ENCODE measurements at regions not wholly inside any gene's neighbourhood (a gene's known extent, or its start where the extent isn't known, plus 50 kb on each side); places are given as distances from the start of the nearest gene placed in this dataset.

- no peaks in the 10 kb centered on the region for H4K20me1 ChIP-seq (ENCODE audit: control insufficient read depth, extremely low read depth, insufficient read depth, low read length)
- peaks cover 2% of the 10 kb centered on the region for H3K4me1 ChIP-seq (ENCODE audit: control insufficient read depth, extremely low read depth, insufficient read depth, low read length)
- no peak overlapping the region for H3K9ac ChIP-seq (ENCODE audit: control insufficient read depth, extremely low read depth, insufficient read depth, low read length)
- no peaks in the 10 kb centered on the region for H3K36me3 ChIP-seq (ENCODE audit: control insufficient read depth in 2 of 2, extremely low read depth in 1 of 2, insufficient read depth in 2 of 2, low read length in 2 of 2)
- dilution Hi-C loops (cut with MboI; ENCODE audit: extremely low pct_ligation_motif_present, low sequenced_read_pairs), result no loop called here
- H3K9me1 ChIP-seq (ENCODE audit: control insufficient read depth, extremely low read depth, insufficient read depth, low read length), result no peaks in the 10 kb centered on the region
- H3K27ac ChIP-seq (ENCODE audit: control insufficient read depth, insufficient read depth, low read length), result no peak overlapping the region
- TF ChIP-seq, protein P1, sequence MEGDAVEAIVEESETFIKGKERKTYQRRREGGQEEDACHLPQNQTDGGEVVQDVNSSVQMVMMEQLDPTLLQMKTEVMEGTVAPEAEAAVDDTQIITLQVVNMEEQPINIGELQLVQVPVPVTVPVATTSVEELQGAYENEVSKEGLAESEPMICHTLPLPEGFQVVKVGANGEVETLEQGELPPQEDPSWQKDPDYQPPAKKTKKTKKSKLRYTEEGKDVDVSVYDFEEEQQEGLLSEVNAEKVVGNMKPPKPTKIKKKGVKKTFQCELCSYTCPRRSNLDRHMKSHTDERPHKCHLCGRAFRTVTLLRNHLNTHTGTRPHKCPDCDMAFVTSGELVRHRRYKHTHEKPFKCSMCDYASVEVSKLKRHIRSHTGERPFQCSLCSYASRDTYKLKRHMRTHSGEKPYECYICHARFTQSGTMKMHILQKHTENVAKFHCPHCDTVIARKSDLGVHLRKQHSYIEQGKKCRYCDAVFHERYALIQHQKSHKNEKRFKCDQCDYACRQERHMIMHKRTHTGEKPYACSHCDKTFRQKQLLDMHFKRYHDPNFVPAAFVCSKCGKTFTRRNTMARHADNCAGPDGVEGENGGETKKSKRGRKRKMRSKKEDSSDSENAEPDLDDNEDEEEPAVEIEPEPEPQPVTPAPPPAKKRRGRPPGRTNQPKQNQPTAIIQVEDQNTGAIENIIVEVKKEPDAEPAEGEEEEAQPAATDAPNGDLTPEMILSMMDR (optimal IDR thresholded peaks at IDR 0.05 in 1 of 3, IDR thresholded peaks at IDR 0.05 in 1 of 3, conservative IDR thresholded peaks at IDR 0.05 in 1 of 3; ENCODE audit: extremely low read depth in 1 of 3, insufficient read depth in 2 of 3, low read length in 3 of 3), result no peak
- no peak for TF ChIP-seq EZH2 (IDR thresholded peaks at IDR 0.05; ENCODE audit: low read length)
- H3K9me3 ChIP-seq (ENCODE audit: control insufficient read depth, low read depth, low read length), result no peaks in the 10 kb centered on the region
- H3K4me2 ChIP-seq (ENCODE audit: control insufficient read depth, extremely low read depth, insufficient read depth, low read depth, low read length), result no peak overlapping the region
- no peak for FAIRE-seq
- H3K27me3 ChIP-seq (ENCODE audit: control insufficient read depth, extremely low read depth, insufficient read depth, low read length), result no peaks in the 10 kb centered on the region
- H3K79me2 ChIP-seq (ENCODE audit: control insufficient read depth, insufficient read depth, low read length), result no peaks in the 10 kb centered on the region
- H3K4me3 ChIP-seq (ENCODE audit: control insufficient read depth in 2 of 3, extremely low read depth in 1 of 3, insufficient read depth in 2 of 3, low read depth in 1 of 3, low read length in 3 of 3), result no peak overlapping the region
- DNase-seq (ENCODE audit: low read depth, low spot score), result no peak
- no peak overlapping the region for H2AFZ ChIP-seq (ENCODE audit: control insufficient read depth, low read length)
Observed at GRCh38 chr5:67291671-67292070, 95.1 kb upstream of the CD180 start.

DNA sequence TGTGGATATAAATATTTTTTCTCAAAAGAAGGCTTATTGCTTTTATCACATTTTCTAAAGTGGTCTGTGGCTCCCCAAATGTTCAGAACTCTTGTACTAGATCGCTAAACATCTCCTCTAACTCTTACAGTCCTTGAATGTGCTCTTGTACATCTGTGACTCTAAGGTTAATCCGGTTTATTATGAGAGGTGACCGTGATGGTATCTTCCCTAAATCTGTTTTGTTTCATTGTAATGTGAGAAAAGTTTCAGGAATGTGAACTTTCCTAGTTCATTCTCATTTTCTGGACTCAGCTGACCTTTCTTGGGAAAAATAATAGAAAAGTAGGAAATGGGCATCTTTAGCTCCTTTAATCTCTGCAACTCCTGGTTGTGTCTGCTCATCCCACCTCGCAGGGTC is 94.5 kb upstream of the CD180 start:
- Histone ChIP-seq H3K4me3 (ENCODE audit: control insufficient read depth in 2 of 3, extremely low read depth in 1 of 3, insufficient read depth in 2 of 3, low read depth in 1 of 3, low read length in 3 of 3) (no peak overlapping the region), H2AFZ (ENCODE audit: control insufficient read depth, low read length) (no peak overlapping the region), H3K4me1 (ENCODE audit: control insufficient read depth, extremely low read depth, insufficient read depth, low read length) (peaks cover 4% of the 10 kb centered on the region), H3K4me2 (ENCODE audit: control insufficient read depth, extremely low read depth, insufficient read depth, low read depth, low read length) (no peak overlapping the region), H3K9me1 (ENCODE audit: control insufficient read depth, extremely low read depth, insufficient read depth, low read length) (no peaks in the 10 kb centered on the region), H3K79me2 (ENCODE audit: control insufficient read depth, insufficient read depth, low read length) (no peaks in the 10 kb centered on the region), H3K27me3 (ENCODE audit: control insufficient read depth, extremely low read depth, insufficient read depth, low read length) (no peaks in the 10 kb centered on the region), H3K9me3 (ENCODE audit: control insufficient read depth, low read depth, low read length) (no peaks in the 10 kb centered on the region), H4K20me1 (ENCODE audit: control insufficient read depth, extremely low read depth, insufficient read depth, low read length) (no peaks in the 10 kb centered on the region), H3K9ac (ENCODE audit: control insufficient read depth, extremely low read depth, insufficient read depth, low read length) (no peak overlapping the region), H3K27ac (ENCODE audit: control insufficient read depth, insufficient read depth, low read length) (no peak overlapping the region), H3K36me3 (ENCODE audit: control insufficient read depth in 2 of 2, extremely low read depth in 1 of 2, insufficient read depth in 2 of 2, low read length in 2 of 2) (no peaks in the 10 kb centered on the region)
- no peak for TF ChIP-seq EZH2 (IDR thresholded peaks at IDR 0.05; ENCODE audit: low read length)
- TF ChIP-seq, protein P1 (optimal IDR thresholded peaks at IDR 0.05 in 1 of 3, IDR thresholded peaks at IDR 0.05 in 1 of 3, conservative IDR thresholded peaks at IDR 0.05 in 1 of 3; ENCODE audit: extremely low read depth in 1 of 3, insufficient read depth in 2 of 3, low read length in 3 of 3), result no peak
- dilution Hi-C loops (cut with MboI; ENCODE audit: extremely low pct_ligation_motif_present, low sequenced_read_pairs), result no loop called here
- DNase-seq (ENCODE audit: low read depth, low spot score), result no peak
- FAIRE-seq, result no peak
